ENCODE measurements at regions not wholly inside any gene's neighbourhood (a gene's known extent, or its start where the extent isn't known, plus 50 kb on each side); places are given as distances from the start of the nearest gene placed in this dataset.

DNA sequence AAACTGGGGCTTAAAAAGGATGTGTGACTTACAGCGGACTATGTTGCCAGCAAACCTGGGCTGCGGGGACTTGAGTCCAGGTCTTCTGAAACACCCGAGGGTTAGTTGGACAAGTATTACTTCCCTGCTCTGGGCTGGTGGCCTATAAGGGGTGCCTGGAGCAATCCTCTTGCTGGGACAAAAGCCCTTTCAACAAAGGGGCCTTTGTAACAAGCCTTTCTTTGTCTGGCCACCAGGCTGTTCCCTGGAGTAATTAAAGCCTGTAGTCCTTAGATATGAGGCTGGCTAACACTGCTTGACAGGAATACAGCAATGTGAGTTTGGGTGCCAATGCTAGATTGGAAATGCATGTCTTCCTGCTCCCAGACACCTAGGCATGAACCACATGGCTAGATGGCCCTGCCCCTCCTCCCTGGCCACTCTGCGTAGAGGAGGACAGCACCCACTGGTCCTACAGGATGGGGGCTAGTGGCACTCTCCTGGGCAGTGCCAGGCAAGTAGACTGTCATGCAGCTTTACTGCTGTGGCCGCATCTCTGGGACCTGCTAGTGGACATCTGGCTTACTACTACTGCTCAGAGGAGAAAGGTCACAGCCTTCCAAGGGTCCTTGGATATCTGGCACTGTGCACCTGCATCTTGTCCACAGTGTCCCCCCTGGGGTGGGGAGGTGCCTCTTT, 343.1 kb downstream of the ZSWIM6 start:
- TF ChIP-seq ZNF274 (IDR thresholded peaks at IDR 0.05; ENCODE audit: low read depth, low read length) (no peak), YY1 (IDR thresholded peaks at IDR 0.05; ENCODE audit: insufficient read depth, insufficient read length) (no peak)

Measured in NT2/D1 (cell line).